H1 (cell line): ENCODE measurements at regions not wholly inside any gene's neighbourhood (a gene's known extent, or its start where the extent isn't known, plus 50 kb on each side); places are given as distances from the start of the nearest gene placed in this dataset.

ENCODE experiments used
- ATF3 ChIP-seq: IDR thresholded peaks from 2 replicates; pipeline ENCODE4 v1.6.1; 2011; ENCODE audit warnings: low read depth, mild to moderate bottlenecking, low read length; ENCODE audit not compliant: insufficient read depth
- CTCF ChIP-seq, 3 experiments: IDR thresholded peaks; 1 replicate in 2 of 3; 2 replicates in 1 of 3; pipeline versions ENCODE4 v1.5.1 to v1.6.1; 2011; ENCODE audit warnings: low read length in 3 of 3, mild to moderate bottlenecking in 3 of 3, inconsistent platforms in 2 of 3, low read depth in 1 of 3, moderate library complexity in 1 of 3; ENCODE audit not compliant: insufficient read depth in 1 of 3; ENCODE audit errors: control extremely low read depth in 1 of 3
- NRF1 ChIP-seq: IDR thresholded peaks from 2 replicates; pipeline ENCODE4 v1.6.1; 2011; ENCODE audit warnings: mild to moderate bottlenecking, low read depth, low read length, improper control_type of control experiment
- POLR2A ChIP-seq, 2 experiments: IDR thresholded peaks; 1 replicate in 1 of 2; 2 replicates in 1 of 2; pipeline ENCODE4 v1.6.1; 2011; ENCODE audit warnings: low read depth in 2 of 2, low read length in 2 of 2, mild to moderate bottlenecking in 2 of 2; ENCODE audit errors: control extremely low read depth in 1 of 2
- RXRA ChIP-seq: IDR thresholded peaks from 2 replicates; pipeline ENCODE4 v1.6.1; 2011; ENCODE audit warnings: low read depth, mild to moderate bottlenecking, low read length, moderate library complexity; ENCODE audit not compliant: insufficient read depth

GRCh38 chr12:77553976-77554619 is 276.6 kb upstream of the NAV3 start:
- TF ChIP-seq ATF3 (no peak), CTCF (IDR thresholded peaks at IDR 0.05; ENCODE audit: control extremely low read depth in 1 of 3, insufficient read depth in 1 of 3, low read depth in 1 of 3, low read length in 3 of 3) (no peak), NRF1 (no peak), RXRA (no peak), POLR2A (IDR thresholded peaks at IDR 0.05; ENCODE audit: control extremely low read depth in 1 of 2, low read depth in 2 of 2, low read length in 2 of 2) (no peak)
